BJ (cell line): ENCODE measurements at regions not wholly inside any gene's neighbourhood (a gene's known extent, or its start where the extent isn't known, plus 50 kb on each side); places are given as distances from the start of the nearest gene placed in this dataset.

Experiments
- CTCF ChIA-PET: fragments of 350-600 bp; formaldehyde crosslinking; extraction: SDS; loops from one replicate; lab custom pipeline; 2021; ENCODE audit warnings: antibody characterized with exemption, inconsistent platforms; lab: Yijun Ruan, JAX
- POLR2A ChIA-PET: fragments of 300-600 bp; sonication (Branson Sonifier 250); formaldehyde crosslinking; extraction: SDS; loops from one replicate; lab custom pipeline; 2021; ENCODE audit warnings: antibody characterized with exemption; lab: Charles Lee
- DNase-seq: peaks from one replicate; pipeline ENCODE4 v3.0.0-alpha.2; 2011; ENCODE audit warnings: low read depth
- H3K27me3 ChIP-seq: 2 replicates; pipeline ENCODE4 v1.6.0; 2011; ENCODE audit warnings: low read length; ENCODE audit not compliant: control insufficient read depth, insufficient read depth
- H3K36me3 ChIP-seq: 2 replicates; pipeline ENCODE4 v1.5.1; 2011; ENCODE audit warnings: low read length; ENCODE audit not compliant: control insufficient read depth, insufficient read depth
- H3K4me3 ChIP-seq: 2 replicates; pipeline ENCODE4 v1.5.1; 2011; ENCODE audit warnings: low read depth, mild to moderate bottlenecking, control low read depth, low read length
- CTCF ChIP-seq: IDR thresholded peaks from 2 replicates; pipeline ENCODE4 v1.5.1; 2011; ENCODE audit warnings: low read depth, mild to moderate bottlenecking, control low read depth, inconsistent platforms, low read length, moderate library complexity; ENCODE audit not compliant: insufficient read depth

DNA sequence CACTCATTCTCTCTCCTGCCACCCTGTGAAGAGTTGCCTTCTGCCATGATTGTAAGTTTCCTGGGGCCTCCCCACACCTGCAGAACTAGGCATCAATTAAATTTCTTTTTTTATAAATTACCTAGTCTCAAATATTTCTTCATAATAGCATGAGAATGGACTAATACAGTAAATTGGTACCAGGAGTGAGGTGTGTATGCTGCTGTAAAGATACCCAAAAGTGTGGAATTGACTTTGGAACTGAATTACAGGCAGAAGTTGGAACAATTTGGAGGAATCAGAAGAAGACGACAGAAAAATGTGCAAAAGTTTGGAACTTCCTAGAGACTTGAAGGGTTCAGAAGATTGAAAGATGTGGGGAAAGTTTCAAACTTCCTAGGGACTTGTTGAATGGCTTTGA lies 308.1 kb upstream of the TMPRSS15 start:
- Histone ChIP-seq H3K4me3 (no peak overlapping the region), H3K27me3 (no peaks in the 10 kb centered on the region), H3K36me3 (no peaks in the 10 kb centered on the region)
- CTCF ChIA-PET: no interaction called here
- TF ChIP-seq CTCF: no peak
- DNase-seq: no peak
- POLR2A ChIA-PET: no interaction called here

DNA sequence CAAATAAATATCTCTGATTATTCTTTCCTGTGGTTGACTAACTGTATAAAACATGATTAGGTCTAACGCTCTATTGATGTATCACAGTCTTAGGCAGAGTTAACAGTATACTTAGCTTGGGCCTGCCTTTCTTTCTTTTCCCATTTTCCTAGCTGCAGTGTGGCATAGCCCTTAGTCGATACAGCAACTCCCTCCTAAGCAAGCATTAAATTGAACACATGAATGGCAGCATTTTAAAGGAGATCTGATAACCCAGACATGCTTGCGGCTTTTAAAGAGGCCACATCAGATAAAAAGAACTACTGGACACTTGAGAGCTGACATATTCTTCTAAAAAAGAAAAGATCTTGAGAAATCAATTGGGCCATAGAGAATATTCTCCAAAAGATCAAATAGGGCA lies 312.0 kb upstream of the TMPRSS15 start:
- DNase-seq: no peak
- ChIA-PET POLR2A (no interaction called here), CTCF (no interaction called here)
- Histone ChIP-seq H3K36me3 (no peaks in the 10 kb centered on the region), H3K27me3 (no peaks in the 10 kb centered on the region), H3K4me3 (no peak overlapping the region)
- no peak for TF ChIP-seq CTCF

GRCh38 chr21:18716578-18717138 lies 313.1 kb upstream of the TMPRSS15 start:
- no peaks in the 10 kb centered on the region for H3K27me3 ChIP-seq
- ChIA-PET POLR2A (no interaction called here), CTCF (no interaction called here)
- TF ChIP-seq CTCF: no peak
- H3K36me3 ChIP-seq: no peaks in the 10 kb centered on the region
- no peak for DNase-seq
- H3K4me3 ChIP-seq: no peak overlapping the region

GRCh38 chr21:18722193-18722592 lies 318.6 kb upstream of the TMPRSS15 start:
- CTCF ChIA-PET: no interaction called here
- no peak for TF ChIP-seq CTCF

GRCh38 chr21:18723171-18723570 lies 319.6 kb upstream of the TMPRSS15 start:
- ChIA-PET CTCF (no interaction called here), POLR2A (no interaction called here)
- no peaks in the 10 kb centered on the region for H3K27me3 ChIP-seq
- no peak overlapping the region for H3K4me3 ChIP-seq
- no peak for DNase-seq
- TF ChIP-seq CTCF: no peak
- H3K36me3 ChIP-seq: no peaks in the 10 kb centered on the region

More at GRCh38 chr21:18722193-18722592, 318.6 kb upstream of the TMPRSS15 start:
- POLR2A ChIA-PET: no interaction called here
- Histone ChIP-seq H3K4me3 (no peak overlapping the region), H3K36me3 (no peaks in the 10 kb centered on the region), H3K27me3 (no peaks in the 10 kb centered on the region)
- DNase-seq: no peak
